Activated naive CD8-positive, alpha-beta T cell treated with anti-CD3 and anti-CD28 coated beads for 36 hours (primary cell): ENCODE measurements at regions not wholly inside any gene's neighbourhood (a gene's known extent, or its start where the extent isn't known, plus 50 kb on each side); places are given as distances from the start of the nearest gene placed in this dataset.
A peak's percentile ranks its signal among the peaks of the same experiment; 100 is the strongest.
"Not testable (repeated sequence)": the region's sequence is repeated elsewhere in the genome, so short reads cannot be mapped to it uniquely, and the experiment has no call there.

Experiments
- DNase-seq: peaks from one replicate; pipeline ENCODE4 v3.0.0; 2021
- H3K27ac Mint-ChIP-seq: one replicate; pipeline ENCODE4 v1.8.0; 2022; ENCODE audit warnings: mild to moderate bottlenecking, moderate library complexity, mixed read lengths
- H3K27me3 Mint-ChIP-seq: one replicate; pipeline ENCODE4 v1.8.0; 2022; ENCODE audit warnings: mild to moderate bottlenecking, mixed read lengths
- H3K36me3 Mint-ChIP-seq: one replicate; pipeline ENCODE4 v1.8.0; 2021; ENCODE audit warnings: mild to moderate bottlenecking, mixed read lengths
- H3K4me1 Mint-ChIP-seq: one replicate; pipeline ENCODE4 v1.8.0; 2021; ENCODE audit warnings: mixed read lengths
- H3K4me3 Mint-ChIP-seq: one replicate; pipeline ENCODE4 v1.8.0; 2022; ENCODE audit warnings: mild to moderate bottlenecking, moderate library complexity, mixed read lengths
- H3K9me3 Mint-ChIP-seq: one replicate; pipeline ENCODE4 v1.8.0; 2022; ENCODE audit warnings: mixed read lengths

- Mint-ChIP-seq H3K27ac (no peak overlapping the region), H3K4me3 (no peak overlapping the region), H3K9me3 (no peaks in the 10 kb centered on the region), H3K36me3 (peaks cover 1% of the 10 kb centered on the region), H3K27me3 (peaks cover 9% of the 10 kb centered on the region), H3K4me1 (peaks cover 2% of the 10 kb centered on the region)
- no peak for DNase-seq
Measured at GRCh38 chr6:119521251-119521650, 171.7 kb upstream of the MAN1A1 start.

GRCh38 chr6:119517428-119517827 lies 167.9 kb upstream of the MAN1A1 start:
- no peak for DNase-seq
- Mint-ChIP-seq H3K27me3 (peaks cover 9% of the 10 kb centered on the region), H3K4me3 (no peak overlapping the region), H3K4me1 (peaks cover 2% of the 10 kb centered on the region), H3K36me3 (no peaks in the 10 kb centered on the region), H3K9me3 (no peaks in the 10 kb centered on the region), H3K27ac (no peak overlapping the region)

DNA sequence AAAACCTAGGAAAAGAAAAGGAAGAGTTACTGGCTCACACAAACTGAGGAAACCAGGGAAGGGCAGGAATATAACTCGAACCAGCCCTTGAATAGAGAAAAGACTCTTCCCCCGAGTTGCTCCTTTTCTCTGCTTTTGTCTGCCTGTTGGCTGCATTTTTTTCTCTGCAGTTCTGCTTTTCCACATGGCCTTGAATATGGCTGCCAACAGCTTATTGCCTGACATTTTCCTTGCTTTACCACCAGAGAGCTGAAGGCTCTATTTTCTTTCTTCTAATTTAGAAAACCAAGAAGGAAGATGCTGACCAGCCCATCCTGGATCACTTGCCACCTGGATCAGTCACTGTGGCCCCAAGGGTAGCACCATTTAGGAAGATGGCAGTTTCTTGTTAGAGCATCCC lies 164.8 kb upstream of the MAN1A1 start:
- H3K27ac Mint-ChIP-seq: no peak overlapping the region
- no peaks in the 10 kb centered on the region for H3K9me3 Mint-ChIP-seq
- H3K36me3 Mint-ChIP-seq: no peaks in the 10 kb centered on the region
- H3K4me3 Mint-ChIP-seq: no peak overlapping the region
- peaks cover 2% of the 10 kb centered on the region for H3K4me1 Mint-ChIP-seq
- no peak for DNase-seq
- H3K27me3 Mint-ChIP-seq: peaks cover 7% of the 10 kb centered on the region

- Mint-ChIP-seq H3K27ac (no peak overlapping the region), H3K27me3 (peaks cover 7% of the 10 kb centered on the region), H3K9me3 (no peaks in the 10 kb centered on the region), H3K4me3 (no peak overlapping the region), H3K4me1 (no peaks in the 10 kb centered on the region), H3K36me3 (no peaks in the 10 kb centered on the region)
- DNase-seq: no peak
Measured at GRCh38 chr6:119511024-119511423, 161.5 kb upstream of the MAN1A1 start.

DNA sequence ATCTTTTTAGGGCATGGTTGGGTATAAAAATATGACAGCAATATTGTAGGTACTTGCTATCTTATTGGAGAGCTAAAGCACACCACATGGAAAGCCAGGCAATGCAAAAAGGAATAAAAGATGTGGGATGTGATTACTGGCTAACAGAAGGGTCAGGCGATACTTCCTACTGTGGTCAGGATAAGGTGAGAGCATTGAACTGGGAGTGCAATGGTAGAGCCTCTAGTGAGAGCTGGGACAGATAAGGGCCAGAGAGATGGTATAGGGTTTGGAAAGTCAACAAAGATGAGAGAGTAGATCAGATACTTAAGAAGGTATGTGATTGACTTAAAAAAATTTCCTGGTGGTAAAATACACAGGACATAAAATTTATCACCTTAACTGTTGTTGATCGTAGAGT lies 160.7 kb upstream of the MAN1A1 start:
- H3K4me3 Mint-ChIP-seq: no peak overlapping the region
- no peaks in the 10 kb centered on the region for H3K36me3 Mint-ChIP-seq
- no peaks in the 10 kb centered on the region for H3K9me3 Mint-ChIP-seq
- DNase-seq: no peak
- H3K4me1 Mint-ChIP-seq: no peaks in the 10 kb centered on the region
- peaks cover 7% of the 10 kb centered on the region for H3K27me3 Mint-ChIP-seq
- no peak overlapping the region for H3K27ac Mint-ChIP-seq

DNA sequence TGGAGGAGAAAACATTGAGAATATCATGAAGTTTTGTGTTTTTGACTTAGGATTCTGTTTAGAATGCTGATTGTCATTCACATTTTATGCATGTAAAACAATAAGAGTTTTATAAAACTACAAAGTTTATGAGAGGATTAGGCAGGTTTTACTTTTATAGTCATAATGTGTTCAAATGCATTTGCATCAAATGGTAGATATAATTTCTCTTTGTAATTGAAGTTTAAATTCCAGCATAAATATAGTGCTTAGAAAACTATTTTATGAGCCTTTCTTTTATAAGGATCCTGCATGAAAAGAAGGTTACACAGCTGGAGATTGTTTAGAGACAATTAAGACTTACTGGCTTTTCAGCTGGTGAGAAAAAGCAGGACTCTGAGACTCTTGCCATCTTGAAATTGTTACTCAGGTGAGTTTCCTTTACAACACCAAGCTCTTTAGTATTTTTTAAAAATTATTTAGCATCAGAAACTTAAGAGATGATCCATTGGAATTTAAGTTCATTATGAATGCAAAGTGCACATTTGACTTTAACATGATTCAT lies 157.1 kb upstream of the MAN1A1 start:
- Mint-ChIP-seq H3K27me3 (peaks cover 7% of the 10 kb centered on the region), H3K27ac (no peak overlapping the region), H3K9me3 (no peaks in the 10 kb centered on the region), H3K4me3 (no peak overlapping the region), H3K36me3 (no peaks in the 10 kb centered on the region), H3K4me1 (no peaks in the 10 kb centered on the region)
- DNase-seq: no peak

DNA sequence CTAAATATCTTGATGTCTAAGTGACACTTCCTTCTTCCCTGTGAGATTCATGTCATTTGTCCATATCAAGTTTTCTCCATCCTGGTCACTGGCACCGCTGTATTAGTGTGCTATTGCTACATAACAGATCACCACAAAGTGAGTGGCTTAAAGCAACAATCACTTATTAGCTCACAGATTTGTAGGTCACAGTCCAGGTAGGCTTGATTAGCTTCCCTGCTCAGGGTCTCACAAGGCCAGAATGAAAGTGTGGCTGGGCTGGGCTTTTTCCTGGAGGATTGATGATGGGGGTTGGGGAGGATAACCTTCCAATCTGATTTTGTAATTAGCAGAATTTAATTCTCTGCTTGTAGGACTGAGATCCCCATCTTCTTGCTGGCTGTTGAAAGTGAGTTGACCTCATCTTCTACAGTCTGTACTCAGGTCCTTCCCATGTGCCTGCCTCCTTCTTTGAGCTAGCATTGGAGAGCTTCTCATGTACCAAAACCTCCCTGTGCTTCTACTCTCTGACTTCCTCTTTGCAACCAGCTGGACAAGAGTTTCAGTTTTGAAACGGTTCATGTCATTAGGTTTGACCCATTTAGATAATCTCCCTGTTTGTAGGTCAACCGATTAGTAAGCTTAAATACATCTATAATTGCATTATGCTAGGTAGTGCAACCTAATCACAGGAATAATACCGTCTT lies 152.4 kb upstream of the MAN1A1 start:
- H3K4me1 Mint-ChIP-seq: peaks cover 3% of the 10 kb centered on the region
- H3K36me3 Mint-ChIP-seq: no peaks in the 10 kb centered on the region
- no peaks in the 10 kb centered on the region for H3K9me3 Mint-ChIP-seq
- H3K27me3 Mint-ChIP-seq: no peaks in the 10 kb centered on the region
- DNase-seq: no peak
- H3K27ac Mint-ChIP-seq: no peak overlapping the region
- no peak overlapping the region for H3K4me3 Mint-ChIP-seq

GRCh38 chr6:119499797-119500196 lies 150.2 kb upstream of the MAN1A1 start:
- Mint-ChIP-seq H3K27ac (no peak overlapping the region), H3K36me3 (no peaks in the 10 kb centered on the region), H3K4me1 (peaks cover 3% of the 10 kb centered on the region), H3K4me3 (no peak overlapping the region), H3K9me3 (no peaks in the 10 kb centered on the region), H3K27me3 (no peaks in the 10 kb centered on the region)
- no peak for DNase-seq

DNA sequence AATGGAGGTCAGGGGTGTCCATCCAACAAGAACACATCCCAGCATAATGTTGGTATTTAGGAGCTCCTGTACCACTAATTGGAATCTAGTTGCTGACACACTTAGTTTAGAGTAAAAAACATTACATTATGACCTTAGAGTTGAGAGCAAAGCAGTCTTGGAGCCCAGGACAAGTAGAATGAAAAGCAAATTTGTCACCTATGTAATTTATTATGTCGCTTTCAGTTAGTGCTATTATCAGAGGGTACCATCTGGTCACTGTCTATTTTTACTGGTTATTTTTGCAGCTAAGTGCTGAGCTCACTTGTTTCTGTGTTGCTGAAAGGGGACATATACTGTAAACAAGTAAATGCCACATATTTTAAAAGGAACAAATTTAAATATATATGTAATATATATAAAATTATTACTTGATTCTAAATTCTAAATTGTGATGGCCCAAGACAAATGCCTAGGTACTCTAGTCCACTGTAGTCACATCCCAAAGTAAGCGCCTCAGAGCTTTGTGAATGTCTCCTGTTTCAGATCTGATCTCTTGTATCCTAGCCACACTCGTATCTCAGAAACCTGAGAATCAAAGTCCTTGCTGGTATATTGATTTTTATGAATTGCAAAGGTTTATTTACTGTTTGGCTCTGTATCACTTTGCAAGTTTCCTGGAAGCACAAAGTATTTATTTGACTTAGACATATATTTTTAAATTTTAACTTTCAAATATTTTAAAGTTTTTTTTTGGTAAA lies 148.6 kb upstream of the MAN1A1 start:
- DNase-seq: no peak
- Mint-ChIP-seq H3K27me3 (no peaks in the 10 kb centered on the region), H3K9me3 (no peaks in the 10 kb centered on the region), H3K4me3 (no peak overlapping the region), H3K27ac (no peak overlapping the region), H3K36me3 (no peaks in the 10 kb centered on the region), H3K4me1 (peaks cover 3% of the 10 kb centered on the region)

DNA sequence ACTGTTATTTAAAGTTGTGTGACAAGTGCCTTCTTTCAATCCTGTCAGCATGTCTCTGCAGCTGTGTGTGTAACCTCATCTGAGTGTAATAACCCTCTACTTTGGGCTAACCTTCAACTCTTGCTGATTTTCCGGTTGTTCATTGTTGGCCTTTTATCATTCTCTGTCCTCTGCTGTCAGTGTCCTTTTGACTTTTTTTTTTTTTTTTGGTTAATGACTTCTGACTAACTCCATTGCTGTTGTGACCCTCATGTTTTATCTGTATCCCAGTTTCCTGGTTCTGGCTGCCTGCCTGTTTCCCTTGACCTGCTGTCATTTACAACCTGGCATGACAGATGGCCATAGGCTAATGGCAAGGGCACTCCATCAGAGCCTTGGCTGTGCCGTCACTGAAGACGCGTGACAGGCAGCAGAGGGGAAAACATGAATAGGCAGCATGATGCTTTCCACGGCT lies 145.7 kb upstream of the MAN1A1 start:
- H3K27me3 Mint-ChIP-seq: peaks cover 8% of the 10 kb centered on the region
- no peak for DNase-seq

GRCh38 chr6:119493980-119494379 lies 144.4 kb upstream of the MAN1A1 start:
- Mint-ChIP-seq H3K9me3 (peaks cover 7% of the 10 kb centered on the region), H3K4me1 (peaks cover 5% of the 10 kb centered on the region), H3K4me3 (no peak overlapping the region), H3K27ac (no peak overlapping the region), H3K36me3 (no peaks in the 10 kb centered on the region), H3K27me3 (peaks cover 8% of the 10 kb centered on the region)
- DNase-seq: no peak

More for the DNA sequence above, 145.7 kb upstream of the MAN1A1 start:
- Mint-ChIP-seq H3K4me3 (no peak overlapping the region), H3K36me3 (no peaks in the 10 kb centered on the region), H3K9me3 (peaks cover 5% of the 10 kb centered on the region), H3K27ac (no peak overlapping the region), H3K4me1 (peaks cover 5% of the 10 kb centered on the region)

DNA sequence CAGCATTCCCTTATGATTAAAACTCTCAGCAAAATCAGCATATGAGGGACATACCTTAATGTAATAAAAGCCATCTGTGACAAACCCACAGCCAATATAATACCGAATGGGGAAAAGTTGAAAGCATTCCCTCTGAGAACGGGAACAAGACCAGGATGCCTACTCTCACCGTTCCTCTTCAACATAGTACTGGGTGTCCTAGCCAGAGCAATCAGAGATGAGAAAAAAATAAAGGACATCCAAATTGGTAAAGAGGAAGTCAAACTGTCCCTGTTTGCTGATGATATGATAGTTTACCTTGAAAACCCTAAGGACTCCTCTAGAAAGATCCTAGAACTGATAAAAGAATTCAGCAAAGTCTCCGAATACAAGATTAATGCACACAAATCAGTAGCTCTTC lies 141.6 kb upstream of the MAN1A1 start:
- not testable (repeated sequence) for H3K27me3 Mint-ChIP-seq, H3K4me3 Mint-ChIP-seq, H3K27ac Mint-ChIP-seq, H3K36me3 Mint-ChIP-seq, DNase-seq, H3K9me3 Mint-ChIP-seq, H3K4me1 Mint-ChIP-seq

DNA sequence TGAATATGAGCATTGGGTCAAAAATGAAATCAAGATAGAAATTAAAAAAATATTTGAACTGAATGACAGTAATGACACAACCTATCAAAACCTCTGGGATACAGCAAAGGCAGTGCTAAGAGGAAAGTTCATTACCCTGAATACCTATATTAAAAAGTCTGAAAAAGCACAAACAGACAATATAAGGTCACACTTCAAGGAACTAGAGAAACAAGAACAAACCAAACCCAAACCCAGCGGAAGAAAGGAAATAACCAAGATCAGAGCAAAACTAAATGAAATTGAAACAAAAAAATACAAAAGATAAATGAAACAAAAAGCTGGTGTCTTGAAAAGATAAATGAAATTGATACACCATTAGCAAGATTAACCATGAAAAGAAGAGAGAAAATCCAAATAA lies 140.5 kb upstream of the MAN1A1 start:
- Mint-ChIP-seq H3K27me3 (peaks cover 12% of the 10 kb centered on the region), H3K27ac (peak overlapping the region; percentile 43)
- DNase-seq, H3K4me1 Mint-ChIP-seq, H3K4me3 Mint-ChIP-seq, H3K36me3 Mint-ChIP-seq, H3K9me3 Mint-ChIP-seq: not testable (repeated sequence)

DNA sequence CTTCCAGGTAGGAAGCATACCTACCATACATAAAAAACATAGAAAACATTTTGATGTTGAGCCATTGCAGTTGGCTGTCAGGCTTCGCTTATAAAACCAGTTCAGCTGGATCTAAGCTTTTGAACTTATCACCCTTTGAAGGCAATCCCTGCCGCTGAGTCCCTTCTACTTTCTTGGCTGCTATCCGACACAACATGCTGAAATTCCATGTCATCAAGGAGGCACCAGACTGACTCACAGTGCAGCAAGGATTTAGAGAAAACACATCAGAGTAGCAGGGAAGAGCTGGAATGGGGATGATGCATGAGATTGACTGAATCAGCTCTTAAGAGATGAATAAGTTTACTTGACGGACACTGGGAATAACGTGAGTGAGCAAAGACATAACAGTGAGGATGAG lies 135.0 kb upstream of the MAN1A1 start:
- Mint-ChIP-seq H3K36me3 (no peaks in the 10 kb centered on the region), H3K9me3 (peaks cover 1% of the 10 kb centered on the region), H3K27ac (no peak overlapping the region), H3K27me3 (peaks cover 4% of the 10 kb centered on the region), H3K4me1 (no peaks in the 10 kb centered on the region), H3K4me3 (no peak overlapping the region)
- no peak for DNase-seq

DNA sequence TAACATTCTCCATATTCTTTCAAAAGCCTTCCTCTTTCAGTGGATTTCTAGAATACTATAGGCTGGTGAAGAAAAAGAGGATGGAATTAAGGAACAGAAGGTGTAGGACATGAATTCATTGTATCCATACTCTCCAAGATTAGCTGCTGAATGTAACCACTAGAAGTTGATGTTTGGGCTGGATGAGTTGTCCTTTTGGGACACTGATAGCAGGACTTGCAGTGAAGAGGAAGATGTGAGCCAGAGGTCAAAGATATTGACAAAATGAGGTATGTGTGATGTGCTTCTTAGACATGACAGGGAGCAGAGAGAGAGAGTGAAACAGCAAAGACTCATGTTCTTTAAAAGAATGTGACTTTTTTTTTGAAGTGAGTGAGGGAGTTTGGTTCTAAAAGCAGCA lies 134.3 kb upstream of the MAN1A1 start:
- H3K27me3 Mint-ChIP-seq: peaks cover 4% of the 10 kb centered on the region
- H3K27ac Mint-ChIP-seq: no peak overlapping the region
- peaks cover 1% of the 10 kb centered on the region for H3K9me3 Mint-ChIP-seq
- H3K36me3 Mint-ChIP-seq: no peaks in the 10 kb centered on the region
- no peak overlapping the region for H3K4me3 Mint-ChIP-seq
- DNase-seq: no peak
- H3K4me1 Mint-ChIP-seq: no peaks in the 10 kb centered on the region

GRCh38 chr6:119482850-119483285 lies 133.3 kb upstream of the MAN1A1 start:
- DNase-seq: no peak
- no peaks in the 10 kb centered on the region for H3K36me3 Mint-ChIP-seq
- H3K4me3 Mint-ChIP-seq: no peak overlapping the region
- peaks cover 4% of the 10 kb centered on the region for H3K27me3 Mint-ChIP-seq
- no peaks in the 10 kb centered on the region for H3K4me1 Mint-ChIP-seq
- H3K27ac Mint-ChIP-seq: no peak overlapping the region
- H3K9me3 Mint-ChIP-seq: no peaks in the 10 kb centered on the region
